Thyroid gland (tissue), 4 donors: ENCODE measurements at regions not wholly inside any gene's neighbourhood (a gene's known extent, or its start where the extent isn't known, plus 50 kb on each side); places are given as distances from the start of the nearest gene placed in this dataset.

Source experiments
- POLR2A ChIP-seq, 2 donors: fragments of 450-650 bp; IDR thresholded peaks; one replicate each; pipeline ENCODE4 v1.6.1; 2017; ENCODE audit warnings: antibody characterized with exemption in 2 of 2, mild to moderate bottlenecking in 2 of 2, moderate library complexity in 1 of 2
- TF ChIP-seq, protein P1 (sequence below), 6 experiments: fragments of 200-600 bp in 3 of 6; fragments of 450-650 bp in 3 of 6; sonication (generic) in 3 of 6; IDR thresholded peaks; one replicate each; pipeline ENCODE4 v1.5.1; 2016 to 2019; ENCODE audit warnings: antibody characterized with exemption in 6 of 6, mild to moderate bottlenecking in 2 of 6, inconsistent platforms in 1 of 6, moderate library complexity in 1 of 6

DNA sequence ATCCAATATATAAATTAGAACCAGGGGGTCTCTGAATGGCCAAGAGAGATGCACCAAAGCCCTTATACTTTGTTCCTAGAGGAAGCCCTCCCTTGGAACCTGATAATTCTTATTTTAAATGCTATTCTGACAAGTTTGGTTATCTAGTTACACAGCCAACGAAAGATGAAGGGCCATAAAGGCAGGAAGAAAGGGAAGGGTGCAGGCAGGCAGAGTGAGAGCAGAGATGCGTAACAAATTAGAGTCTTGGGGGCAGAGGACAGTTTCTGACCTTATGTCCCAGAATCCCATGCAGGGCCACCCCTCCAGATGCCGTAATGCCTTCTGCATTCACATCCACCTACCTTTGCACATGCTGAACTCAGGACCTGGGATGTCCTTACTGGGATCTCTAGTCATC is 344.6 kb upstream of the ARID1B start:
- TF ChIP-seq, protein P1, sequence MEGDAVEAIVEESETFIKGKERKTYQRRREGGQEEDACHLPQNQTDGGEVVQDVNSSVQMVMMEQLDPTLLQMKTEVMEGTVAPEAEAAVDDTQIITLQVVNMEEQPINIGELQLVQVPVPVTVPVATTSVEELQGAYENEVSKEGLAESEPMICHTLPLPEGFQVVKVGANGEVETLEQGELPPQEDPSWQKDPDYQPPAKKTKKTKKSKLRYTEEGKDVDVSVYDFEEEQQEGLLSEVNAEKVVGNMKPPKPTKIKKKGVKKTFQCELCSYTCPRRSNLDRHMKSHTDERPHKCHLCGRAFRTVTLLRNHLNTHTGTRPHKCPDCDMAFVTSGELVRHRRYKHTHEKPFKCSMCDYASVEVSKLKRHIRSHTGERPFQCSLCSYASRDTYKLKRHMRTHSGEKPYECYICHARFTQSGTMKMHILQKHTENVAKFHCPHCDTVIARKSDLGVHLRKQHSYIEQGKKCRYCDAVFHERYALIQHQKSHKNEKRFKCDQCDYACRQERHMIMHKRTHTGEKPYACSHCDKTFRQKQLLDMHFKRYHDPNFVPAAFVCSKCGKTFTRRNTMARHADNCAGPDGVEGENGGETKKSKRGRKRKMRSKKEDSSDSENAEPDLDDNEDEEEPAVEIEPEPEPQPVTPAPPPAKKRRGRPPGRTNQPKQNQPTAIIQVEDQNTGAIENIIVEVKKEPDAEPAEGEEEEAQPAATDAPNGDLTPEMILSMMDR (IDR thresholded peaks at IDR 0.05), result no peak
- TF ChIP-seq POLR2A (IDR thresholded peaks at IDR 0.05), result no peak
